B cell (primary cell): ENCODE measurements at regions not wholly inside any gene's neighbourhood (a gene's known extent, or its start where the extent isn't known, plus 50 kb on each side); places are given as distances from the start of the nearest gene placed in this dataset.

Experiments
- CTCF ChIP-seq: fragments of 200-600 bp; IDR thresholded peaks from one replicate; pipeline ENCODE4 v1.8.0; 2022; ENCODE audit warnings: antibody characterized with exemption, mild to moderate bottlenecking
- EZH2 ChIP-seq: IDR thresholded peaks from 2 replicates; pipeline ENCODE4 v1.6.1; 2012; ENCODE audit warnings: borderline replicate concordance, low read depth, mild to moderate bottlenecking, moderate library complexity, low read length; ENCODE audit not compliant: insufficient read depth, poor library complexity, severe bottlenecking

- TF ChIP-seq CTCF: no peak
- no peak for TF ChIP-seq EZH2
Observed at GRCh38 chr2:168311261-168311910, 64.0 kb upstream of the STK39 start.
